Jurkat, Clone E6-1 (cell line): ENCODE measurements at regions not wholly inside any gene's neighbourhood (a gene's known extent, or its start where the extent isn't known, plus 50 kb on each side); places are given as distances from the start of the nearest gene placed in this dataset.
A peak's percentile ranks its signal among the peaks of the same experiment; 100 is the strongest.

Experiments used
- DNase-seq: peaks from one replicate; pipeline ENCODE4 v3.0.0-alpha.2; 2011; ENCODE audit warnings: low read depth, low spot score
- H3K4me3 ChIP-seq: 2 replicates; pipeline ENCODE4 v1.5.1; 2011; ENCODE audit warnings: mild to moderate bottlenecking, low read length, control low read depth, moderate library complexity

DNA sequence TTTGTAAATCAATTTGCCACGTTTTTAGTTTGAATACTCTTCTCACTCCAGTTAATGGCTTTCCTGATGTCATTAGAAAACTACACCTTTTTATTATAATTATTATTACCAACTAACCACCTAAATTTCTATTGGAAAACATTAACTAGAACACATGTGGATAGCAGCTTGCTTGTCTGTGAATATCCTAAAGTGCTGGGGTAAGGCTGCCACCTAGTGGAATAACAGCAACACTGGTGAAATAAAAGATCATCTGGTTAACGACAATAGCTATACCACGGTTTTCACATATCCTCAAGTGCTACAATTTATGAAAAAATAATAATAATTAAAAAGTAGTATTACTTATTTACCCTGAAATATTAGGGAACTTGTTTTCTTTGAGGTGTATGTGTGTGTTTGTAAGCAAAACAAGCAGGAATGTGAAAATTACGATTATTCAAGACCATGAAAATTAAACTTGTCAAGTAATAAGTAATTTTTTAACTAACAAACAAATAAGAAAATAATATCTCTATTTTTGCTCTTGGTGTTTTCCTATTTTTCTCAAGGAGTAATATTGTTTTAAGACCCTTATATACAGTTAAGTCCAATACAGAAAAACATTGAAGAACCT is 130.1 kb upstream of the TECRL start:
- DNase-seq = peak; percentile 64
- no peak overlapping the region for H3K4me3 ChIP-seq

GRCh38 chr4:64538219-64538618 is 129.0 kb upstream of the TECRL start:
- no peak for DNase-seq
- H3K4me3 ChIP-seq = no peak overlapping the region

GRCh38 chr4:64533637-64534036 is 124.4 kb upstream of the TECRL start:
- no peak for DNase-seq
- H3K4me3 ChIP-seq = no peak overlapping the region

- no peak overlapping the region for H3K4me3 ChIP-seq
- no peak for DNase-seq
Measured at GRCh38 chr4:64533159-64533558, 123.9 kb upstream of the TECRL start.

DNA sequence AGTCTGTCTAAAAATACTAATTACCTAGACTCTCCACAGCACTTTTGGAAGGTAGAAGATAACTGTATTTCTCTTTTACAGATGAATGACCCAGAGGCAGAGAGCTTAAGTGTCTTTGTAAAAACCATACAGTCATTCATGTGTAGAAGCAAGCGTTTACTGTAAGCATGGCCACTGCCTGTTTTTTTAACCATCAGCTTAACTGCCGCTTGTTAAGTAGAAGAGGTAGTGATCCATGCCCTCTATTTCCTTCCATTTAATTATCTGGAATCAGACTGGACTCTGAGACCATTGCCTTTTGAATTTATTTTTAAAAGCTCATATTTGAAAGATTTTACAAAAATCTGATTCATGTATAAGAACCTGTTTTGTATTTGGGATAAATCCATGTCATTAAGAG is 111.2 kb upstream of the TECRL start:
- no peak for DNase-seq
- H3K4me3 ChIP-seq = no peak overlapping the region

GRCh38 chr4:64518600-64518999 is 109.3 kb upstream of the TECRL start:
- no peak for DNase-seq
- no peak overlapping the region for H3K4me3 ChIP-seq

- no peak overlapping the region for H3K4me3 ChIP-seq
- no peak for DNase-seq
Measured at GRCh38 chr4:64516176-64516575, 106.9 kb upstream of the TECRL start.

- no peak overlapping the region for H3K4me3 ChIP-seq
- DNase-seq = no peak
Measured at GRCh38 chr4:64508089-64508488, 98.8 kb upstream of the TECRL start.

DNA sequence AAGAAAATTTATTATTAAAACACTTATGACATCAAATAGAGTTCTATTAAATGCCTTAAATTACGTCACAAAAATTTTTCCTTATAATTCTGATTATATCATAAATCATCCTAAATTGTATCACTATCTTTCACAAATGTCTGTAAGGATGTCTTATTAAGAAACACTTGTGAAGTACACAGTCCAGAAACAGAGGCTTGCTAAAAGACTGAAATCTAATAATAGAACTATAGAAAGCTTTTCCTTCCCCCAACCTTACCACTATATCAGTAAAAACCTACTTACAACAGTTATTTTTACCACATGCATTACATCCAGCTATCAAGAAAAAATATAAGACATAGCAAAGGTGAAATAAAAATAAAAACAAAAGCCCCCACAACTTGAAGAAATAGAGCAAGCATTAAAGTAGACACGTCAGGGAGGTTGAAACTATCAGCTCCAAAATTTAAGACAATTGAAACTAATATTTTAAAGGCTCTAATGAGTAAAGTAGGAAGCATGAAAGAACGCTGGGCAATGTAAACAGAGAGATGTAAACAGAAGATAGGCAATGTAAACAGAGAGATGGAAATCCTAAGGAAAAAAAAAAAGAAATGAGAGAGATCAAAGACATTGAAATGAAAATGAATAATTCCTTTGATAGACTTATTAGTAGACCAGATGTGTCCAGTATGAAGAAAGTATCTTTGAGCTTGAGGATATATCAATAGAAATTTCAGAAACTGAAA is 94.9 kb upstream of the TECRL start:
- DNase-seq = no peak
- no peak overlapping the region for H3K4me3 ChIP-seq

DNA sequence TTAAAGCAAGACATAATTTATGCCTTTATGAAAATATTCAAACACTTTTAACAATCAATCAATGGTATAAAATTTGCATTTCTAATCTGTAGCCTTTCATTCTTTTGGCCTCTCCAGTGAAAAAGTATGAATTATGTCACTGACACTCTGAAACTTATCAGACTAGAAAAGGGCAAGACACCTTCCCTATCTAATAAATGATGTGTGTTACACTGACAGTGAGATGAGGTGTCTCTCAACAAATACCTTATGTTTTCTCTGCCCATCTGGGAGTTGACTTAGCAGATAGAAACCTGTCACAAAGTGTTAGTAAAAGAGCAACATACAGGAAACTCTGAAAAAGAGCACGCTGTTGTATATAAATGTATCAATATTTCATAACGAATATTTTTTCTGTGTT is 94.2 kb upstream of the TECRL start:
- no peak for DNase-seq
- H3K4me3 ChIP-seq = no peak overlapping the region

DNA sequence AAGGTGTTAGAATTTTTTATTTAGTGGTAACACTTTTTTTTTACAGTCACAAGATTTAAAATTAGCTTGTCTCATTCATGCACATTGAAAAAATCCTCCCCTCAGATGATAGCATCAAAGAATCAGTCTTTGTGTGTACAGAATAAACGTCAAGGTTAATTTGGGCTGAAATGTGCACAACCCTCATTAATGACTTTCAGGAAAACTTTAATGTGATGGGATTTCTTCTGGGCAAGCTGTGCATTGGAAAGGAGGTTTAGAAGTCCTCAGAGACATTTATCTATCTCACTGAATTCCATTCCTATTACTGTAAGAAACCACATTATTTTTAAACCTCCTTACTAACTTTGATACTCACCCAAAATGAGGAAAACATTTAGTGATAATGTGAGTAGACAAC is 88.2 kb upstream of the TECRL start:
- no peak for DNase-seq

GRCh38 chr4:64495946-64496345 is 86.7 kb upstream of the TECRL start:
- no peak for DNase-seq
- H3K4me3 ChIP-seq = no peak overlapping the region

More for the DNA sequence above, 88.2 kb upstream of the TECRL start:
- no peak overlapping the region for H3K4me3 ChIP-seq

- no peak for DNase-seq
- H3K4me3 ChIP-seq = no peak overlapping the region
Measured at GRCh38 chr4:64489628-64490027, 80.4 kb upstream of the TECRL start.

DNA sequence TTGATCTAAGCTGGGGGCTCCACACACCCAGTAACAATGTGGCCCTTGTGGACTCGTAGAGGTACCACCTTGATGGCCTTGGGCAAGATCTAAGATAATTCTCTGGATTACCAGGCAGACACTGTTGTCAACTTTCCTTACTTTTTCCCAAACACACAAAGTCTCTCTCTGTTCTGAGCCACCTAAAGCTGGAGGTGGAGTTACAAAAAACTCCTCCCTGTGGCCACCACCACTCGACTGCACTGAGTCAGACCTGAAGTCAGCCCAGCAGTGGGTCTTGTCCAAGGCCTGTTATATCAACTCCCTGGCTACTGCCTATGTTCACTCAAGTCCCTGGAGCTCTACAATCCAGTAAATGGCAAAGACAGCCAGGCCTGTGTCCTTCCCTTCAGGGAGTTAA is 70.1 kb upstream of the TECRL start:
- no peak for DNase-seq
- H3K4me3 ChIP-seq = no peak overlapping the region

GRCh38 chr4:64477127-64477526 is 67.9 kb upstream of the TECRL start:
- no peak for DNase-seq
- no peak overlapping the region for H3K4me3 ChIP-seq

DNA sequence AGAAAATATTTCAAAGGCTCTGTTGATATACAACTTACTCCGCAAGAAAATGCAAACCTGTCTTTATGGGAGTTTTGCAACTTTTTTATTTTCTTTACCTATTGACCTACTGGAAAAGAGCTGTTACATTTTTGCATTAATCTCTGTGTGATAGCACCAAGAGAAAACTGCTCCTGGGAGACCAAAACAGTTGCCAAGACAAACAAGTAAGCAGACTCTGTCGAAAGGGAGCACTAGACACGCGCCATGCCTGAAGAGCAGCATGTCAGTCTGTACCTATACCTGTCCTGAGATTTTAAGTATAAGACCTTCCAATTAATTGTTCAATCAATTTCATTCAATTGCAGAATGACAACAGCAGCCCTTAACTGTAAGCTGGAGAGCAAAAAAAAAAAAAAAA is 56.0 kb upstream of the TECRL start:
- no peak overlapping the region for H3K4me3 ChIP-seq
- DNase-seq = no peak

DNA sequence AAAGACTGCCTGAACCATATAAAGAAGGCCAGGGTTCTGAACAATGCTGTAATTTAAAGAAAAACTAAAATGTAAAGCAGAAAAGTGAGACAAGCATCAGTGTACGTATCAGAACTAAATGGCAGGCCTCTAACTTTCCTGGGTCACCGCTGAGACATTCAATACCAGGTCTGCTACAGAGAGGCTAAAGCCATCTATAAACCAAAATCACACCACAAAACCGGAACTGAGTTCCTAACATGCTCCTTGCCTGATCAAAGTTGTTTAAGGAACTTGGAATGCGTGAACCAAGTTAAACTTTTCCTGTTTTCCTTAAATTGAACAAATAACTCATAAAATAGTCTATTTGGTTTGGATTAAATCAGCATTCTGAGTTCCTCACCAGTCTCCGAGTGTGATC is 55.3 kb upstream of the TECRL start:
- no peak for DNase-seq
- no peak overlapping the region for H3K4me3 ChIP-seq
